HepG2 (cell line): ENCODE measurements at regions not wholly inside any gene's neighbourhood (a gene's known extent, or its start where the extent isn't known, plus 50 kb on each side); places are given as distances from the start of the nearest gene placed in this dataset.

ENCODE experiments used
- ATAC-seq: fragments of 200-7000 bp; cut with Tn5 transposase; 3 replicates; pipeline ENCODE4 v1.9.1; 2020; ENCODE audit warnings: mild to moderate bottlenecking, moderate library complexity
- BruUV-seq: library from RNA; stranded (reverse); fragments of 400-500 nt; replicated peaks from 2 replicates; lab custom pipeline; 2021; lab: Mats Ljungman, UMichigan
- CTCF ChIA-PET: fragments of 300-600 bp; formaldehyde crosslinking; extraction: SDS; loops from one replicate; lab custom pipeline; 2021; ENCODE audit warnings: low total read pairs, inconsistent platforms, low intra/inter-chr PET ratio; lab: Yijun Ruan, JAX
- POLR2A ChIA-PET: fragments of 350-600 bp; sonication (Branson Sonifier 250); formaldehyde crosslinking; loops from one replicate; lab custom pipeline; 2020; ENCODE audit warnings: antibody characterized with exemption, inconsistent platforms; lab: Yijun Ruan, JAX
- DNase-seq: peaks from one replicate; pipeline ENCODE4 v3.0.0-alpha.2; 2015; ENCODE audit warnings: low spot score
- FAIRE-seq: peaks from 3 replicates; lab custom pipeline; 2011; peaks lifted over from hg19 to GRCh38; lab: Jason Lieb, UNC
- H2AFZ ChIP-seq: one replicate; pipeline ENCODE4 v1.6.1; 2011; ENCODE audit warnings: low read length, inconsistent platforms
- H3K27ac ChIP-seq: fragments of 300-600 bp; 3 replicates; pipeline ENCODE4 v1.8.0; 2011; ENCODE audit warnings: mixed run types, mild to moderate bottlenecking, mixed read lengths, low read length, inconsistent platforms; ENCODE audit not compliant: insufficient read depth; ENCODE audit errors: extremely low read length
- H3K27me3 ChIP-seq, 2 experiments: fragments of 200-600 bp in 1 of 2; 2 replicates in 1 of 2; 3 replicates in 1 of 2; pipeline versions ENCODE4 v1.6.0 to v1.8.0; 2011; ENCODE audit warnings: low read length in 2 of 2, mild to moderate bottlenecking in 2 of 2, moderate library complexity in 2 of 2, inconsistent platforms in 1 of 2; ENCODE audit not compliant: insufficient read depth in 2 of 2, control insufficient read depth in 1 of 2
- H3K36me3 ChIP-seq, 2 experiments: fragments of 200-600 bp in 1 of 2; replicated peaks in 1 of 2; 2 replicates in 1 of 2; 3 replicates in 1 of 2; pipeline versions ENCODE4 v1.5.1 to v1.8.0; 2011; ENCODE audit warnings: low read length in 2 of 2, inconsistent platforms in 1 of 2; ENCODE audit not compliant: insufficient read depth in 2 of 2, control insufficient read depth in 1 of 2
- H3K4me1 ChIP-seq: 2 replicates; pipeline ENCODE4 v1.5.1; 2012; ENCODE audit warnings: low read length, inconsistent platforms; ENCODE audit not compliant: insufficient read depth
- H3K4me2 ChIP-seq: 2 replicates; pipeline ENCODE4 v1.6.0; 2011; ENCODE audit warnings: low read depth, low read length, inconsistent platforms
- H3K4me3 ChIP-seq, 3 experiments: fragments of 200-600 bp in 1 of 3; sonication (generic), shearing (Covaris generic) in 1 of 3; replicated peaks in 1 of 3; 2 replicates each; pipeline ENCODE4 v1.5.1; 2011 to 2016; ENCODE audit warnings: low read length in 3 of 3, inconsistent platforms in 2 of 3, low read depth in 2 of 3, mild to moderate bottlenecking in 2 of 3, control low read depth in 1 of 3, mixed read lengths in 1 of 3; ENCODE audit not compliant: insufficient read depth in 1 of 3
- H3K79me2 ChIP-seq: one replicate; pipeline ENCODE4 v1.6.1; 2011; ENCODE audit warnings: low read length, inconsistent platforms; ENCODE audit not compliant: insufficient read depth
- H3K9ac ChIP-seq: 2 replicates; pipeline ENCODE4 v1.6.0; 2011; ENCODE audit warnings: mild to moderate bottlenecking, low read depth, low read length, inconsistent platforms; ENCODE audit not compliant: insufficient read depth
- H3K9me3 ChIP-seq: 2 replicates; pipeline ENCODE4 v1.5.1; 2012; ENCODE audit warnings: mild to moderate bottlenecking, low read length
- H4K20me1 ChIP-seq: 2 replicates; pipeline ENCODE4 v1.6.0; 2011; ENCODE audit warnings: inconsistent platforms, mild to moderate bottlenecking, low read length, moderate library complexity; ENCODE audit not compliant: insufficient read depth
- ADNP ChIP-seq: sonication (generic); formaldehyde crosslinking; IDR thresholded peaks from 2 replicates; pipeline ENCODE4 v1.4.0; 2020; ENCODE audit warnings: missing genetic modification reagents
- DDIT3 ChIP-seq: sonication (generic); formaldehyde crosslinking; IDR thresholded peaks from 2 replicates; pipeline ENCODE4 v1.4.0; 2020; ENCODE audit warnings: mild to moderate bottlenecking, missing genetic modification reagents
- SETDB1 ChIP-seq: sonication (generic); formaldehyde crosslinking; IDR thresholded peaks from 2 replicates; pipeline ENCODE4 v1.5.1; 2020; ENCODE audit warnings: missing genetic modification reagents, mild to moderate bottlenecking, borderline replicate concordance
- STAG1 ChIP-seq: sonication (generic); formaldehyde crosslinking; IDR thresholded peaks from 2 replicates; pipeline ENCODE4 v1.4.0; 2020; ENCODE audit warnings: missing genetic modification reagents
- TOPORS ChIP-seq: sonication (generic); formaldehyde crosslinking; IDR thresholded peaks from 2 replicates; pipeline ENCODE4 v1.8.0; 2023; ENCODE audit warnings: mild to moderate bottlenecking, missing genetic modification reagents
- ZNF276 ChIP-seq: sonication (generic); formaldehyde crosslinking; IDR thresholded peaks from 2 replicates; pipeline ENCODE4 v1.4.0; 2020; ENCODE audit warnings: mild to moderate bottlenecking, low read depth, missing genetic modification reagents
- ZNF3 ChIP-seq: IDR thresholded peaks from 2 replicates; pipeline ENCODE4 v1.7.0; 2017; ENCODE audit warnings: inconsistent platforms
- ZNF572 ChIP-seq: sonication (generic); formaldehyde crosslinking; IDR thresholded peaks from 2 replicates; pipeline ENCODE4 v1.5.1; 2020; ENCODE audit warnings: mild to moderate bottlenecking, missing genetic modification reagents
- WGBS: methylation state at CpG from one replicate; pipeline ENCODE4 v1.1.6; 2017; ENCODE audit warnings: low lambda C conversion rate; 5-methylcytosine and 5-hydroxymethylcytosine counted together
- in situ Hi-C: cut with HindIII; loops from 2 replicates; pipeline ENCODE4 v1.10.0; 2017; ENCODE audit warnings: low pct_unique_long_range_greater_than_20kb; ENCODE audit not compliant: extremely low pct_ligation_motif_present
- intact Hi-C: fragments of 100-400 bp; cut with micrococcal nuclease; formaldehyde crosslinking; loops from one replicate; pipeline ENCODE4 v1.10.0; 2022; ENCODE audit not compliant: unreplicated experiment

- POLR2A ChIA-PET = no interaction called here
- no peaks in the 10 kb centered on the region for H4K20me1 ChIP-seq
- no peak for ATAC-seq
- H3K9ac ChIP-seq = no peak overlapping the region
- 21% methylated on average over 3 of the region's 3 CpGs for WGBS
- H3K27ac ChIP-seq = no peak overlapping the region
- no peak for TF ChIP-seq ZNF276 (CRISPR knock-in tag)
- TF ChIP-seq TOPORS (CRISPR knock-in tag) = no peak
- TF ChIP-seq DDIT3 (CRISPR knock-in tag) = no peak
- TF ChIP-seq SETDB1 (CRISPR knock-in tag) = no peak
- no peak for TF ChIP-seq STAG1 (CRISPR knock-in tag)
- no peak for TF ChIP-seq ZNF572 (CRISPR knock-in tag)
- TF ChIP-seq ADNP (CRISPR knock-in tag) = no peak
- no peak for TF ChIP-seq ZNF3 (CRISPR knock-in tag)
- no peaks in the 10 kb centered on the region for H3K9me3 ChIP-seq
- FAIRE-seq = no peak
- in situ Hi-C loops (no loop called here), intact Hi-C loops (no loop called here)
- CTCF ChIA-PET = no interaction called here
- DNase-seq = no peak
- H3K36me3 ChIP-seq = no peaks in the 10 kb centered on the region
- peaks cover 0 to 12% of the 10 kb centered on the region in 2 experiments; a peak in 2 of 5 replicates for H3K27me3 ChIP-seq
- no peaks in the 10 kb centered on the region for H3K4me1 ChIP-seq
- no peak overlapping the region for H3K4me2 ChIP-seq
- H3K79me2 ChIP-seq = no peaks in the 10 kb centered on the region
- no peak overlapping the region for H2AFZ ChIP-seq
- no peak overlapping the region for H3K4me3 ChIP-seq
- BruUV-seq = no TSS peak
Measured at GRCh38 chr7:47217086-47217485, 364.8 kb downstream of the TNS3 start.
